Activated T-cell treated with anti-CD3 and anti-CD28 coated beads, Interleukin-2, amount 50 U/mL, for 48 hours (primary cell): ENCODE measurements at regions not wholly inside any gene's neighbourhood (a gene's known extent, or its start where the extent isn't known, plus 50 kb on each side); places are given as distances from the start of the nearest gene placed in this dataset.

ENCODE experiments used
- DNase-seq, 2 experiments: peaks; one replicate each; pipeline ENCODE4 v3.0.0-alpha.2; 2020

DNA sequence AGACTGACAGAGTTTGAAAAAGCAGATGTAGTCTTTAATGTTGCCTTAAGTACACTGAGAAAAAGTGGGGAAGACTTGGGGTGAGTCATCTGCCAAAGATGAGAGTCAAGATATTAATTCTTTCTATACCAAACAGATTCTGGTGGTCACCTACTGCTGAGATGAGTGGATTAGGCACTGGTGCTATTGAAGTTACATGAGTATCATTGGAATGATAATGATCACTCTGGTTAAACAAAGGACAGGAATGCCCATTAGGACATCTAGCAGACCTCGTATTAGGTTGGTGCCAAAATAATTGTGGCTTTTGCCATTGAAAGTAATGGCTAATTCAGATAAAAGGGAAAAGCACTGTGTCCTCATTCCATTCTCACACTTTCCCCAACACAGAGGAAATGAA is 1588.9 kb downstream of the KCNT2 start:
- DNase-seq: no peak

DNA sequence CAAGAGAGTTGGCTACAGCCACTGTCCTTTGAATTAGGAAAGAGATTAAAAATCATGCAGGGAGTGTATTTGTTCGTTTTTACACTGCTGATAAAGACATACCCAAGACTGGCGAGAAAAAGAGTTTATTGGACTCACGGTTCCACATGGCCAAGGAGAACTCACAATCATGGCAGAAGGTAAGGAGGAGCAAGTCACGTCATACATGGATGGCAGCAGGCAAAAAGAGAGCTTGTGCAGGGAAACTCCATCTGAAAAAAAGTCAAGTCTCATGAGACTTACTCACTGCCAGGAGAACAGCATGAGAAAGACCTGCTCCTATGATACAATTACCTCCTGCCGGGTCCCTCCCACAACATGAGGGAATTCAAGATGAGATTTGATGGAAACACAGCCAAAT is 1595.2 kb downstream of the KCNT2 start:
- no peak for DNase-seq

DNA sequence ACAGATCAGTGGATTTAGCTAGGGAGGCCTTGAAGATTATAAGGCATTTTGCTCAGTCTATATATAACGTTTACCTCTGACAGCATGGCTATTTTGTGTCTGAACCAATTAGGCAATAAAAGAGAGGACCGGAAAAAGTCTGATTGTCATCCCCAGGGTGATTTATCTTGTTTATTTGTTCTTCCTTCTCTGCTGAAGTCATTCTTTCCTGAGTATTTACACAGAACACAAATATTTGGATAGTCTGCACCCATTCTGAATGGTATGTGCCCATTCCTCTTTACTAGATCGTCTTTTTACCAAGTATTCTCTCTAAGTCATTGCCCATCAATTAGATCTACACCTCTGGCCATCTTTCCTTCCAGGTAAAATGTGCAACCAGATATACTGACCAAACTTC is 1602.9 kb downstream of the KCNT2 start:
- no peak for DNase-seq

DNA sequence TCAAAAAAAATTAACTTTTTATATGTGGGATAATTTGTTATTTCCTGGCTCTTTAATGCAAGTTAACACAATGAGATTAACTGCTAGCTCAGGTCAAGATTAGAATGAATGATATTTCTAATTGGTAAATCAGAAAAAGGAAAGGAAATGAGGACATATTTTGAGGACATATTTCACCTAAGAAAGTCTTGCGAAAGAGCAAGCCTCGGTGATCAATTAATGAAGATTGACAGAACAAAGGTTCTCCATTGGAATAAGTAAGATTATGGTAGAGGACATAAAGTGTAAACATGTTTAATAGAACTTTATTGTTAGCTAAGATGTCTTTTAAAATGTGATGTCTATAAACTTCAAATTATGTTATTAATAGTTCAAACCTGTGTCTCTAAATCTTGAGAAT is 1617.8 kb downstream of the KCNT2 start:
- DNase-seq: no peak

DNA sequence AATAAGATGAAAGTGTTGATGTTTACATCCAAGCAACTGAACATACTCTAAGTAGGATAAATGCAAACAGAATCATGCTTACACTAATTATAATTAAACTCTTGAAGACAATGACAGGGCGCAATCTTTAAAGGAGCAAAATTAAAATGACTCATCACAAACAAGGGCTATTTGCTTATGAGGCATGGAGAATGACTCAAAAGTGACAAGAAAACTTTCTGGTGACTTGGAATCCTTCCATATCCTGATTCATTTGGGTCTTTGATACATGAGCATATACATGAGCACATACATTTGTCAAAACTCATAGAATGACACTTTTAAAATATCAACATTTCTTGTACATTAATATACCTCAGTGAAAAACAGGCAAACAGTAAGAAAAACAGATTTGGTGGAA is 1632.3 kb downstream of the KCNT2 start:
- DNase-seq: no peak

DNA sequence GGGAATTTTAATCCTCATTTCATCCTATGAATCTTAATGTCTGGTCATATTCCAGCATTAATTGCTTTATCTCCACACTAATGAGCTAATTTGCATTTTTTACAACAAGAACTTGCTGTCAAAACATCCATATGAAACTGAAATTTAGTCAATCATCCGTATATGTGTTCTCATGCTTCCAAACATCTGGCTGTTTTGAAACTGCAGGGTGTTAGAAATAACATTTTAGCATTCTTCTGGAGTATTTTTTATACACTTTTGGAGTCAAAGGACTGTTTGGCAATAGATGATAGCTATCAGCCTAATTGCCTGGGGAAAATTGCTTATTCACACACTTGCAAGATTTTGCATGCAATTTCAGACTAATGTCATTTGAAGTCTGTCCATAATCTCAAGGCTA is 1639.3 kb downstream of the KCNT2 start:
- no peak for DNase-seq

DNA sequence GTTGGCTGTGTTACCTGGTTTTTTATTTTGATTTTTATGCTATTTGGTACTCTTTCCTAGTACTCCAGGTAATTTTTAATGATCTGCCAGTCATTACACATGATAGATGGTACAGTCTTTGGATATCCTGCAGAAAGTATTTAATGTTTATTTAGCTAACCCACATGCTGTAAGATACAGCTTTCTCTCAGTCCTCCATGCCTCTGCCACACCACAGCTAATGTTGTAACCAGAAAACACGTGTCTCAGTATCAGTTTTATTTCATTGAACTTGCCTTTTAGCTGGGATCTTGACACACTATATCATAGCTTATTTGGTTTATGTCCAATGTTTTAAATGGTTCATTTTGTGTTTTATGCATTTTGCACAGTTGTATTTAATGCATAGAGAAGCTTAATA is 1648.4 kb downstream of the KCNT2 start:
- DNase-seq: no peak

DNA sequence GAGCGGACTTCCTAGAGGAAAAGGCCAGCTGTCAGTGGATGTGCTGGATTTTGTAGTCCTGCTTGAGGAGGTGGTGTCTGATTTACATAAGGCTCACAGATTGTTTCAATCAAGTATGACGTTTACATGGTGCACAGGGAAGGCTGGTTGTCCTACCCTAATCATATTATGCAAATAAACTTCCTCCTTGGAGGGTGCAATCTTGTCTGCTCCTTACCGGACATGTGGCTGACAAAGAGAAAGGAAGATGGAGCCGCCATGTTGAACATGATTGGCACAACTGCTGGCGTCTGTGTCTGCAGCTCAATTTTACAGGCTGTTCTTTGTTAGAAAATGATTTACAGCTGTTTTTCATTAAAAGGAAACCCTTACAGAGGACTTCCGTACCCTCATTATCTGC is 1656.1 kb downstream of the KCNT2 start:
- DNase-seq: no peak

DNA sequence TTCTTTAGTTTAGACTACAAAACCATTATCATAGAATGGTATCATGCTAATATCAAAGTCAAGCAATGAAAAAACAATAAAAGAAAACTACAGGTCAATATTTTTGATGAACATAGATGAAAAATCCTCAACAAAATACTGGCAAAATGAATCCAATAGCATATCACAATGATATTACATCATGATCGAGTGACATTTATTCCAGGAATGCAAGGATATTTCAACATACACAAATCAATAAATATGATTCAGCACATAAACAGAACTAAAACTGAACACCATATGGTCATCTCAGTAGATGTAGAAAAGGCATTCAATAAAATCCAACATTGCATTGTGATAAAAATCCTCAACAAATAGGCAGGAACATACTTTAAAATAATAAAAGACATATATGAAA is 1657.7 kb downstream of the KCNT2 start:
- DNase-seq: no peak

DNA sequence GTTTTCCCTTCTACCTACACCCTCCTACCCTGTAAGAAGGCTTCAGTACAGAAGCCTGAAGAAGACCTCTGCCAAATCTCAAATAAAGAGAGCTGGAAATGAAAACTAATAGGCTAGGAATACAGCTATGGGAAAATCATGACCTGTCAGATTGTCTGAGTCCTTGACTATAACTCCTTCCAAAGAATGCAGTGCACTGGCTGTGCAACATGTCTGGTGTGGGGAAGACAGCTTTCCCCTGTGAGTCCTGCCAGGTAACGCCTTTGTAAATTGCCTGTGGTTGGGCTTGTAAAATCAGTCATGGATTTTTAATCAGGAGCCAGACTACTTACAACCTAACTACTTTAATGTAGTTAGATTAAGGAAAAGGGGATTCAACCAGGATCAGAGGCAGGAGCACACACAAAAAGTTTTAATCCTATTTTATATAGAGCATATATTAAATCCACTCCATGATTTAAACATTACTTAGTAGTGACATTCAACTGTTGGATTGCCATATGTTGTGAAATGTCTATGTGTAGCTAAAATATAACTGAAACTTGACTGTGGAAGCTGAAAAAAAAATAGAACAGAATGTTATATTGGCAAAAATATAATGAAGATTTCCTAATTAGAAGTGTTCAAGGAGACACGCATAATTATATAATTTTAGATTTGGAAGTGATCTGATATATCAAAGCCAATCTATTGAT is 1667.8 kb downstream of the KCNT2 start:
- DNase-seq: no peak

DNA sequence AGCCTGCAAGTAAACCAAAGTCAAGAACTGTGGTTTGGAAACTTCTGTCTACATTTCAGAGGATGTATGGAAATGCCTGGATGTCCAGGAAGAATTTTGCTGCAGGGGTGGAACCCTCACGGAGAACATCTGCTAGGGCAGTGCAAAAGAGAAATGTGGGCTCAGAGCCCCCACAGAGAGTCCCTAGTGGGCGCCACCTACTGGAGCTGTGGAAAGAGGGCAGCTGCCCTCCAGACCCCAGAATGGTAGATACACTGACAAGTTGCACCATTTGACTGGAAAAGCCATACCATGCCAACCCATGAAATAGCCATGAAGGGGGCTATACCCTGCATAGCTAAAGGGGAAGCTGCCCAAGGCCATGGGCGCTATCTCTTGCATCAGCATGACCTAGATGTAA is 1672.4 kb downstream of the KCNT2 start:
- no peak for DNase-seq

DNA sequence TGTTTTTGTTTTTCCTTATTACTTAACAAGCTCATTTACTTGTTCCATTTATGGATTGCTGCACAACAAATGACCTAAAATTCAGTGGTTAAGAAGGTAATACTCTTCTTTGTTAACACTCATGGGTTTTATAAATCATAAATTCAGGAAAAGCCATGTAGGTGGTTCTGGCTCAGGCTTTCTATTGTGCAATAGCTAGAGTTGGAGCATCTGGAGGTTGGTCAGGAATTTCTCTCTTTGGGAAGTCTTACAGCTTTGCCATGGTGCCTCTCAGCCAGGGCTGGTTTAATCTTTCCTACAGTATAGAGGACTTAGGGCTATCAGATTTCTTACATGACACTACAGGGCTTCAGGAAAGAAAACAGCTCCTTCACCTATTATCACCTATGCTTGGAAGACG is 1677.1 kb downstream of the KCNT2 start:
- DNase-seq: no peak

DNA sequence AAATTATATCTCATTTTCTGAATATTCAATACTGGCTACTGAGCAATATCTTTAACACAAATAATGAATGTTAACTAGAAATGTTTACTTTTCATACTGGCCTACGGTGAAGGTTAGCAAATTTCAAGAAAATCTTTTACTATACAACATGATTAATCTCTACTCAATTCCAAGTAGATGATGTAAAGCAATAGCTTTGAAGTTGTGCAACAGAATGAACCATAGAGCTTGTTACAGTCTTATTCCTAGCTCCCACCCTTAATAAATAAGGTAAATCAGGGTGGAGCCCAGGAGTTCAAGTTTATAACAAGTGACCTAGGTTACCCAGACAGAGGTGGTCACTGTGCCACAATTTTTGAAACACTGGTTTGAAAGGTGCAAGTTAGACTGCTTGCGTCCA is 1678.1 kb downstream of the KCNT2 start:
- no peak for DNase-seq

DNA sequence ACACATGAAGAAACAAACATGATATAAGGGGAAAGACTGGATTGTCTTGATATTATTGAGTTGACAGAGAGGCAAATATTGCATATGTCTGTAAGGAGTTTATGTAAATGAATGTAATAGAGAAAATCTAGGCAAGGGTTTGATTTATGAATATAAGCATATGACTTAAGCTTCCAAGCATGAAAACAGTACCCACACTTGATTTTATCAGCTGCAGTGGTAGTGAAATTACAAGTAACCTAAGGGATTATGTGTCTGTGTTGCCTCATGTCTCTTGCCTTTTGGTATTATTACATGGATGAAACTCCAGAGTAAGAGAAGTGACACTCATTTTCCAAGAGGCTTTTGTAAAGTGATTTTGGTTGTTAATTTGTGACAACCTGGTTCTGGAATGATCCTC is 1678.9 kb downstream of the KCNT2 start:
- no peak for DNase-seq

DNA sequence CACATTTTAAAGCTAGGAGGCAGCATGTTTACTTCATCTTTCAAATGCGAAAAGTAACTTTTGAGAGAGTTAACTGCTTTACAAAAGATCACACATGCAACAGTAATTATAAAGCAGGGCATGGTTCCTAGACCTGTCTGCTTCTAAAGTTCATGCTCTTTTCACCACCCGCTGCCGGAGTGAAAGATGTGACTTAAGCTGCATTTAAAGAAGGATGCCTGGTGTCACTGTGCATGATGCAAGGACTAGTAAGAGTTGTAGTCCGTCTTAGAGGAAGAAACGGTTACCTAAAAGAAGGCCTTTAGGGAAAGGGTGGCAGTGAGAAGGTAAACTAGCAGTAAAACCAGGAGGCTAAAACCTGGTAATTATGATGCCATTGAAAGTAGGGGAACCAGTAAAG is 1689.1 kb downstream of the KCNT2 start:
- no peak for DNase-seq

DNA sequence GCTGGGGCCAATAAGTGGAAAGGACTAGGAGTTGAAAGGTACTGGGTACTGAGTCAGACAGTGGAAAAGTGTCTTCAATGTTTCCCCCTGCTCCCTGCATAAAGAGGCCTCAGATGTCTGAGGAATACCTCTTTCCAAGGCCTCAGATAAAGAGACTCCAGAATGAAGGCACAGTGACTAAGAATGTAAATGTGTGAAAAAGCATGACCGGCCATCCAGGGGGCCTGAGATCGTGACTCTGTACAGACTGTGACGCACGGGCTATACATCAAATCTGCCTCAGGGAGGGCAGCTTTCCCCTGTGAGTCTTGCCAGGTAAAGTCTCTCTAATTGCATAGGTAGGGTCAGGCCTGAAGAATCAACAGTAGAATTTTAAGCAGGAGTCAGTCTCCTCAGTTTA is 1690.5 kb downstream of the KCNT2 start:
- DNase-seq: no peak

DNA sequence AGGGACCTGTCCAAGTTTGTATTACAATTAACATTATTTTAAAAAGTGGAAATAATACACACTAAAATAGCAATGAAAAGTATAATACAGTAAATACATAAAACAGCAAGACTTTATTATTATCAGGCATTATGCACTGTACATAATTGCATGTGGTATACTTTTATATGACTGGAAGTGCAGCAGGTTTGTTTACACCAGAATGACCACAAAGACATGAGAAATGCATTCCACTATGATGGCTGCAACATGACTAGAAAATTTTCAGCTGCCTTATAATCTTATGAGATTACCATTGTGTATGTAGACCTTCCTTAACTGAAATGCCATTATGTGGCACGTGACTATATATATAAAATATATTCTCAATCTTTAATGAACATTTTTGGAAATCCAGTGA is 1699.6 kb downstream of the KCNT2 start:
- no peak for DNase-seq

DNA sequence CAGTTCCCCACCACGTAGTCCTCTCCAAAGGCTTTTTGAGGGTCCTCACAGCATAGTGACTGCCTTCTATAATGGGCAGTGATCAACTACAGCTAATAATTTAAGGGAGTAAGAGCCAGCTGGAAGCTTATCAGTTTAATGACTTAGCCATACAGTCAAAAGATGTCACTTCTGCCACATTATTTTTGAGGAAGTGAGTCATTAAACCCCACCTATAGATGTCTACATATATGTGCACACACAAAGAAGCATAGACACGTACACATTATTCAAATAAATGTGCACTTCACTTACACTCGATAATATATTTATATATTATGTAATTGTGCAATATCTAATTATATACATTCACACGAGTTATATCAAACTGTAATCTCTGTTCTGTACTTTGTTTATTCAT is 1704.7 kb downstream of the KCNT2 start:
- no peak for DNase-seq

DNA sequence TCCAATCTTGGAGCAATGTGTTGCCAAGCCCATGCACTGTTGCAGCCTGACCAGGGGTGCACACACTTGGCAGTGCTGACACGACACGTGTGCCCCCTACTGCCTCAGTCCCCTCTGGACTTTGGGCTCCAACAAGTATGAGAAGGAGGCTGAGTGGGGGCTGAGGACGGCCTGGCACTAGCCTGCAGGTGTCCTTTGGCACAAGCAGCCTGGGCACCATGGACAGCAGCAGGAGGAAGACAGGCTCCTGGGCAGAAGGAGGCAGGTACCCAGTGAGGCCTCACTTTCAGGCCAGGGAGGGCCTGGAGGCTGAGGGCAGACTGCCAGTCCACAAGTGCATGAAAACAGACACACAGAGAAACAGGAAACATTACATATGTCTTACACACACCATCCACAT is 1702.9 kb upstream of the B3GALT2 start:
- no peak for DNase-seq

DNA sequence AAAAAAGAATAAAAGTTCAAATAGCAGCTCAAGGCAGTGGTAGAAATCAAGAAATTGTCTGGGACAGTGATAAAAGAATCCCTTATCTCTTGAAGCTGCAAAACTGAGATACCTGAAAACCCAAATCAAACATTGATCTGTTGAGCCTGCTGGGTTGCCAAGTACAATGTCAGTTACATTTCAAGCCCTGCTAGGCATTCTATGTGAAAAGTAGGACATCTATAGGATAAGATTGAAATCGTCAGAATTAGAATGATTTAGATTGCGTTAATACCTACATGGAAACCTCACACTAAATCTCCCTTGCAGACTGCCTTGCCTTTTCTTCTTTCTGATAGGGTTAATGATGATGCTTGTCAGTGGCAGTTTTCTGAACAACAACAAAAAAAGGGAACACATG is 1684.4 kb upstream of the B3GALT2 start:
- DNase-seq: no peak

DNA sequence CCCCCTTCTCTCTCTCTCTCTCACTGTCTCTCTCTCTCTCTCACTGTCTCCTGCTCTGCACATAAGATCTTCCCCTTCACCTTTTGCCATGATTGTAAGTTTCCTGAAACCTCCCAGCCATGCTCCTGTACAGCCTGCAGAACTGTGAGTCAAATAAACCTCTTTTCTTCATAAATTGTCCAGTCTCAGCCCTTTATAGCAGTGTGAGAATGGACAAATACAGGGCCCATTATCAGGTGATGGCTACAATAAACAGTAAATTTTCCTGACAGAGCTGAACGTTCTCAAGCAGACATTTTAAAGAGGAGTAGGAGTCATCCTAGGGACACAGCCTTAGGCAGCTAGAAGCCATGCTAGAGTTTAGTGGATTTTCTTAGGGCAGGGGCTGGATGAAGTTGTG is 1679.7 kb upstream of the B3GALT2 start:
- DNase-seq: no peak

DNA sequence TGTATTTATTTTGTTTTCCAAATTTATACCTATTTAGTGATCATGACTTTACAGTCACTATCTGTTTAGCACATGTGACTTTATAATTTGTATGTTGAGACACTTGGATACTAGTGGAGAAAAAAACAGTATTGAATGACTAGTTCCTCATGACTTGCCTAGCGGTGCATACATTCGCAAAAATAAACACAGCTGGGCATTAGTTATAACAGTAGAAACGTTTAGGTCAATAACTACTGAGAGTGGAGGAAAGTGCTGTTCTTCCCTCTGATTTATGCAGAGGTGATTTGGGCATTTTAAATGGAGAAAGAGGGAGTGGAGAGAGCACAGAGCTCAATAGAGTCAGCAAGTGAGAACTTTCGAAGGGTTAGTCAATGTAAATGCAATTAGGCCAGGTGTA is 1679.0 kb upstream of the B3GALT2 start:
- no peak for DNase-seq

DNA sequence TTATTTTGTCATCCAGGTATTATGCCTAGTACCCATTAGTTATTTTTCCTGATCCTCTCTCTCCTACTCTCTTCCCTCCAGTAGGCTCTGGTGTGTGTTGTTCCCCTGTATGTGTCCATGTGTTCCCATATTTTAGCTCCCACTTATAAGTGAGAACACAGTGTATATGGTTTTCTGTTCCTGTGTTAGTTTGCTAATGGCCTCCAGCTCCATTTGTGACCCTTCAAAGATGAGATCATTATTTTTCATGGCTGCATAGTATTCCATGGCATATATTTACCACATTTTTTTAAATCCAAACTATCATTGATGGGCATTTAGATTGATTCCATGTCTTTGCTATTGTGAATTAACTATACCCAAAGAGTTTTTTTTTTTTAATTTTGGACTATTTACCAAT is 1675.7 kb upstream of the B3GALT2 start:
- DNase-seq: no peak

DNA sequence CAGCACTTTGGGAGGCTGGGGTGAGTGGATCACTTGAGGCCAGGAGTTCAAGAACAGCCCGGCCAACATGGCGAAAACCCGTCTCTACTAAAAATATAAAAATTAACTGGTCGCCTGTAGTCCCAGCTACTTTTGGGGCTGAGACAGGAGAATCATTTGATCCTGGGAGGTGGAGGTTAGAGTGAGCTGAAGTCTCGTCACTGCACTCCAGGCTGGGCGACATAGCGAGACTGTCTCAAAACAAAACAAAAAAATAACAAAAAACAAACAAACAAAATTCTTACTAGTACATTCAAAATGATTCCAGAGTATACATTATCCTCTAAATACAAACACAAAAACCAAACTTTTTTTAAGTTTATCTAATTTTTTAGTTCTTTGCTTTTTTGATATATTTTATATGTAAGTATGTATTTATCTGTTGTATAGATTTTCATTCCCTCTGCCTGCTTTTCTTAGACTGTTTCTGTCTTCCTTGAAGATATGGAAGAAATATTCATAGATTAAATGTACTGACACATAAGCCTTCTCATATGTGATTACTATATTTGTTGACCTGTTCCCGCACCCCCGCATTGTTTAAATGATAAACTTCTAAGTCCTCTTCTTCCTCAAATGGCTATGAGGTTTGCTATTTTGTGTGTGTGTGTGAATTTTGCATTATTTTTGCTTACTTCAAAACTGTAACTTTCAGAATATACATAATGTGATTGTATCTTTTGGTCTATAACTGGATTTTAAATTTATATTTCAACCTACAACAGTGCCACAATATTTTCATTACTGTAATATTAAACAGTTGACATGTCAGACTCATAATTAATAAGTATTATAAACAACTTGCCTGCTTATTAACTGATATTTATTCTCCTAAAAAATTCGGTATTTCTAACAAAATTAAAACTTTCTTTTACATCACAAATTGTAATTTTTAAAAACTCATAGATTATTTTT is 1674.1 kb upstream of the B3GALT2 start:
- no peak for DNase-seq
